HepG2 (cell line): ENCODE measurements at regions not wholly inside any gene's neighbourhood (a gene's known extent, or its start where the extent isn't known, plus 50 kb on each side); places are given as distances from the start of the nearest gene placed in this dataset.

Source experiments
- AHR ChIP-seq: IDR thresholded peaks from 2 replicates; pipeline ENCODE4 v1.6.1; 2018; ENCODE audit warnings: missing genetic modification reagents, missing compliant biosample characterization
- ATAD3A ChIP-seq: sonication (generic); formaldehyde crosslinking; IDR thresholded peaks from 2 replicates; pipeline ENCODE4 v1.4.0; 2020; ENCODE audit warnings: missing genetic modification reagents
- CREB1 ChIP-seq, 2 experiments: fragments of 450-650 bp in 1 of 2; IDR thresholded peaks; 2 replicates each; pipeline ENCODE4 v1.6.1; 2016 to 2017; ENCODE audit warnings: control low read depth in 1 of 2, mild to moderate bottlenecking in 1 of 2, missing compliant biosample characterization in 1 of 2, missing genetic modification characterization in 1 of 2
- ELF3 ChIP-seq: IDR thresholded peaks from 2 replicates; pipeline ENCODE4 v1.6.1; 2016; ENCODE audit warnings: missing genetic modification reagents, missing compliant biosample characterization
- ESRRA ChIP-seq: sonication (generic); formaldehyde crosslinking; IDR thresholded peaks from 2 replicates; pipeline ENCODE4 v1.5.1; 2020; ENCODE audit warnings: mild to moderate bottlenecking, low read depth, missing genetic modification reagents
- FOXA1 ChIP-seq, 2 experiments: fragments of 450-650 bp in 1 of 2; sonication (generic) in 1 of 2; formaldehyde crosslinking in 1 of 2; IDR thresholded peaks; 2 replicates each; pipeline versions ENCODE4 v1.4.0 to v1.6.1; 2016 to 2020; ENCODE audit warnings: missing genetic modification reagents in 1 of 2
- HES4 ChIP-seq: sonication (generic); formaldehyde crosslinking; IDR thresholded peaks from 2 replicates; pipeline ENCODE4 v1.9.0; 2021; ENCODE audit warnings: mild to moderate bottlenecking, missing genetic modification reagents, borderline replicate concordance
- KDM4B ChIP-seq: sonication (generic); formaldehyde crosslinking; IDR thresholded peaks from 2 replicates; pipeline ENCODE4 v1.4.0; 2020; ENCODE audit warnings: missing genetic modification reagents
- MATR3 ChIP-seq: sonication (generic); formaldehyde crosslinking; IDR thresholded peaks from 2 replicates; pipeline ENCODE4 v1.4.0; 2020; ENCODE audit warnings: missing genetic modification reagents
- MTF1 ChIP-seq: sonication (generic); formaldehyde crosslinking; IDR thresholded peaks from 2 replicates; pipeline ENCODE4 v1.5.0; 2020; ENCODE audit warnings: missing genetic modification reagents
- NR1H2 ChIP-seq: sonication (generic); formaldehyde crosslinking; IDR thresholded peaks from 2 replicates; pipeline ENCODE4 v1.8.1; 2022; ENCODE audit warnings: low read depth, missing genetic modification reagents, borderline replicate concordance
- PHF20 ChIP-seq: sonication (generic); formaldehyde crosslinking; IDR thresholded peaks from 2 replicates; pipeline ENCODE4 v1.5.0; 2020; ENCODE audit warnings: mild to moderate bottlenecking, missing genetic modification reagents
- PRPF4 ChIP-seq: fragments of 200-400 bp; formaldehyde crosslinking; IDR thresholded peaks from 2 replicates; pipeline ENCODE4 v1.6.1; 2016; ENCODE audit warnings: low read length, low read depth; ENCODE audit not compliant: poor library complexity, severe bottlenecking
- RBM22 ChIP-seq: fragments of 200-400 bp; formaldehyde crosslinking; optimal IDR thresholded peaks from 2 replicates; pipeline ENCODE3; 2017; ENCODE audit warnings: mild to moderate bottlenecking, low read length, moderate library complexity
- TOE1 ChIP-seq: sonication (generic); formaldehyde crosslinking; IDR thresholded peaks from 2 replicates; pipeline ENCODE4 v1.4.0; 2020; ENCODE audit warnings: mild to moderate bottlenecking, missing genetic modification reagents
- ZFP36 ChIP-seq: fragments of 150-350 bp; IDR thresholded peaks from 2 replicates; pipeline ENCODE4 v1.6.1; 2018; ENCODE audit warnings: borderline replicate concordance, low read length, low read depth; ENCODE audit not compliant: partially characterized antibody
- ZFP36L2 ChIP-seq: sonication (generic); formaldehyde crosslinking; IDR thresholded peaks from 2 replicates; pipeline ENCODE4 v1.4.0; 2020; ENCODE audit warnings: missing genetic modification reagents
- ZFP41 ChIP-seq: sonication (generic); formaldehyde crosslinking; IDR thresholded peaks from 2 replicates; pipeline ENCODE4 v1.4.0; 2020; ENCODE audit warnings: mild to moderate bottlenecking, missing genetic modification reagents, borderline replicate concordance
- ZNF136 ChIP-seq: sonication (generic); formaldehyde crosslinking; IDR thresholded peaks from 2 replicates; pipeline ENCODE4 v1.8.1; 2022; ENCODE audit warnings: low read depth, mild to moderate bottlenecking, moderate library complexity, missing genetic modification reagents
- ZNF160 ChIP-seq: sonication (generic); formaldehyde crosslinking; IDR thresholded peaks from 2 replicates; pipeline ENCODE4 v1.8.0; 2022; ENCODE audit warnings: mild to moderate bottlenecking, inconsistent platforms, missing genetic modification reagents
- ZNF550 ChIP-seq: sonication (generic); formaldehyde crosslinking; IDR thresholded peaks from 2 replicates; pipeline ENCODE4 v1.4.0; 2020; ENCODE audit warnings: mild to moderate bottlenecking, missing genetic modification reagents, borderline replicate concordance
- ZNF569 ChIP-seq: sonication (generic); formaldehyde crosslinking; IDR thresholded peaks from 2 replicates; pipeline ENCODE4 v1.5.0; 2020; ENCODE audit warnings: mild to moderate bottlenecking, missing genetic modification reagents, moderate library complexity, borderline replicate concordance
- TF ChIP-seq, protein P1 (sequence below): sonication (generic); formaldehyde crosslinking; IDR thresholded peaks from 2 replicates; pipeline ENCODE4 v1.4.0; 2020; ENCODE audit warnings: missing genetic modification reagents
- TF ChIP-seq, protein P2 (sequence below): sonication (generic); formaldehyde crosslinking; IDR thresholded peaks from 2 replicates; pipeline ENCODE4 v1.4.0; 2020; ENCODE audit warnings: missing genetic modification reagents

DNA sequence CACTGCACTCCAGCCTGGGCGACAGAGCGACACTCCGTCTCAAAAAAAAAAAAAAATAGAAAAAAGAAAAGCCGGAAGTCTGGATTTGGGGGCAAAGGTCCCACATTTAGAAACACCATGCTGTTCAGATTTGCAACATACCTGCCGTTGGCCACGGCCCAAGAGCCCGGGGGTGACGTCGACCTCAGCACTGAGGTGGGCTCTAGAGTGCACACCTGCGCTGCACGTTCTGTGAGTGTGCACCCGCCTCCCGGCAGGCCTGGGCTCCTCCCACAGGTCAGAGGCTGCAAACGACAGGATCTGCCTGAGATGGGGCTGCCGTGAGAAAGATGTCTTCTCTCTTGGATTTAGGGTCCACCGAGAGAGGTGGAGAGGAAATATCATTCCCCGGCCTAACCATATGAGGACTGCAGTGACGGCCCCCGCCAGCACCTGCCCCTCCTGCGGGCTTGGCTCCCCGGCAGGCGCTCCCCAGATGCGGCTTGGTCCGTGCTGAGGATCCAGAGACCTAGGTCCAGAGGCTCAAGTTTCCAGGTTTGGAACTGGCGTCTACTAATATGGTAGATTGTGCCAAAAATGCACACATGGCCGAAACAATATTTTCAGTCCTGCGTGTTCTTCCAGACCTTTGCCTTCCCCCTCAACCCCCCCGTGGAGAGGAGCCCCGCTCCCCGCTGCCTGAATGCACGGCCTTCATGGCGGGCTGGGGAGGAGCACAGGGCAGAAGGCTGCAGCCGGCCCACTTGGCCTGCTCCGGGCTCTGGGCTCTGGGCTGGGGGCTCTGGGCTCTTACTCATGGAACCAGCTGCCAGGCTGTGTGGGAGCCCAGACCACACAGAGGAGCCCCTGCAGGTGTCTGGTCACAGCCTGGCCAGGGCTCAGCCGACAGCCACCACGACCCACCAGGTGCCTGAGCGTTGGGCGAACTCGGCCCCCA is 58.8 kb upstream of the FBRSL1 start (continued):
- TF ChIP-seq, protein P1, sequence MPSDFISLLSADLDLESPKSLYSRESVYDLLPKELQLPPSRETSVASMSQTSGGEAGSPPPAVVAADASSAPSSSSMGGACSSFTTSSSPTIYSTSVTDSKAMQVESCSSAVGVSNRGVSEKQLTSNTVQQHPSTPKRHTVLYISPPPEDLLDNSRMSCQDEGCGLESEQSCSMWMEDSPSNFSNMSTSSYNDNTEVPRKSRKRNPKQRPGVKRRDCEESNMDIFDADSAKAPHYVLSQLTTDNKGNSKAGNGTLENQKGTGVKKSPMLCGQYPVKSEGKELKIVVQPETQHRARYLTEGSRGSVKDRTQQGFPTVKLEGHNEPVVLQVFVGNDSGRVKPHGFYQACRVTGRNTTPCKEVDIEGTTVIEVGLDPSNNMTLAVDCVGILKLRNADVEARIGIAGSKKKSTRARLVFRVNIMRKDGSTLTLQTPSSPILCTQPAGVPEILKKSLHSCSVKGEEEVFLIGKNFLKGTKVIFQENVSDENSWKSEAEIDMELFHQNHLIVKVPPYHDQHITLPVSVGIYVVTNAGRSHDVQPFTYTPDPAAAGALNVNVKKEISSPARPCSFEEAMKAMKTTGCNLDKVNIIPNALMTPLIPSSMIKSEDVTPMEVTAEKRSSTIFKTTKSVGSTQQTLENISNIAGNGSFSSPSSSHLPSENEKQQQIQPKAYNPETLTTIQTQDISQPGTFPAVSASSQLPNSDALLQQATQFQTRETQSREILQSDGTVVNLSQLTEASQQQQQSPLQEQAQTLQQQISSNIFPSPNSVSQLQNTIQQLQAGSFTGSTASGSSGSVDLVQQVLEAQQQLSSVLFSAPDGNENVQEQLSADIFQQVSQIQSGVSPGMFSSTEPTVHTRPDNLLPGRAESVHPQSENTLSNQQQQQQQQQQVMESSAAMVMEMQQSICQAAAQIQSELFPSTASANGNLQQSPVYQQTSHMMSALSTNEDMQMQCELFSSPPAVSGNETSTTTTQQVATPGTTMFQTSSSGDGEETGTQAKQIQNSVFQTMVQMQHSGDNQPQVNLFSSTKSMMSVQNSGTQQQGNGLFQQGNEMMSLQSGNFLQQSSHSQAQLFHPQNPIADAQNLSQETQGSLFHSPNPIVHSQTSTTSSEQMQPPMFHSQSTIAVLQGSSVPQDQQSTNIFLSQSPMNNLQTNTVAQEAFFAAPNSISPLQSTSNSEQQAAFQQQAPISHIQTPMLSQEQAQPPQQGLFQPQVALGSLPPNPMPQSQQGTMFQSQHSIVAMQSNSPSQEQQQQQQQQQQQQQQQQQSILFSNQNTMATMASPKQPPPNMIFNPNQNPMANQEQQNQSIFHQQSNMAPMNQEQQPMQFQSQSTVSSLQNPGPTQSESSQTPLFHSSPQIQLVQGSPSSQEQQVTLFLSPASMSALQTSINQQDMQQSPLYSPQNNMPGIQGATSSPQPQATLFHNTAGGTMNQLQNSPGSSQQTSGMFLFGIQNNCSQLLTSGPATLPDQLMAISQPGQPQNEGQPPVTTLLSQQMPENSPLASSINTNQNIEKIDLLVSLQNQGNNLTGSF = no peak
- TF ChIP-seq ZNF550 (CRISPR knock-in tag) = no peak
- no peak for TF ChIP-seq KDM4B (CRISPR knock-in tag)
- TF ChIP-seq MTF1 (CRISPR knock-in tag) = no peak
- no peak for TF ChIP-seq CREB1 (IDR thresholded peaks at IDR 0.05)
- peak; percentile 59; the same call in 1 of the 2 replicates for TF ChIP-seq CREB1 (CRISPR knock-in tag; IDR thresholded peaks at IDR 0.05)
- no peak for TF ChIP-seq AHR
- no peak for TF ChIP-seq ZNF160 (CRISPR knock-in tag)
- TF ChIP-seq FOXA1 (IDR thresholded peaks at IDR 0.05) = no peak
- TF ChIP-seq FOXA1 (CRISPR knock-in tag; IDR thresholded peaks at IDR 0.05) = no peak
- TF ChIP-seq, protein P2, sequence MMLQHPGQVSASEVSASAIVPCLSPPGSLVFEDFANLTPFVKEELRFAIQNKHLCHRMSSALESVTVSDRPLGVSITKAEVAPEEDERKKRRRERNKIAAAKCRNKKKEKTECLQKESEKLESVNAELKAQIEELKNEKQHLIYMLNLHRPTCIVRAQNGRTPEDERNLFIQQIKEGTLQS (CRISPR knock-in tag) = no peak
- TF ChIP-seq ESRRA = no peak
- TF ChIP-seq ZFP36 = no peak
- no peak for TF ChIP-seq RBM22
- peak; percentile 30; the same call in 1 of the 2 replicates for TF ChIP-seq ELF3 (CRISPR knock-in tag)
- TF ChIP-seq MATR3 = no peak
- TF ChIP-seq HES4 (CRISPR knock-in tag) = peak; percentile 53; the same call in 1 of the 2 replicates
- no peak for TF ChIP-seq ZFP36L2 (CRISPR knock-in tag)
- no peak for TF ChIP-seq PRPF4
- TF ChIP-seq ATAD3A (CRISPR knock-in tag) = no peak
- TF ChIP-seq PHF20 (CRISPR knock-in tag) = no peak
- TF ChIP-seq NR1H2 (CRISPR knock-in tag) = no peak
- no peak; the same call in 1 of the 2 replicates for TF ChIP-seq ZFP41 (CRISPR knock-in tag)
- TF ChIP-seq ZNF136 (CRISPR knock-in tag) = no peak
- TF ChIP-seq ZNF569 (CRISPR knock-in tag) = no peak
- no peak for TF ChIP-seq TOE1 (CRISPR knock-in tag)
